H4 (cell line): ENCODE measurements at regions not wholly inside any gene's neighbourhood (a gene's known extent, or its start where the extent isn't known, plus 50 kb on each side); places are given as distances from the start of the nearest gene placed in this dataset.
"Not testable (repeated sequence)": the region's sequence is repeated elsewhere in the genome, so short reads cannot be mapped to it uniquely, and the experiment has no call there.

Experiments used
- DNase-seq: peaks from one replicate; pipeline ENCODE4 v3.0.0-alpha.2; 2015; ENCODE audit warnings: low spot score

DNA sequence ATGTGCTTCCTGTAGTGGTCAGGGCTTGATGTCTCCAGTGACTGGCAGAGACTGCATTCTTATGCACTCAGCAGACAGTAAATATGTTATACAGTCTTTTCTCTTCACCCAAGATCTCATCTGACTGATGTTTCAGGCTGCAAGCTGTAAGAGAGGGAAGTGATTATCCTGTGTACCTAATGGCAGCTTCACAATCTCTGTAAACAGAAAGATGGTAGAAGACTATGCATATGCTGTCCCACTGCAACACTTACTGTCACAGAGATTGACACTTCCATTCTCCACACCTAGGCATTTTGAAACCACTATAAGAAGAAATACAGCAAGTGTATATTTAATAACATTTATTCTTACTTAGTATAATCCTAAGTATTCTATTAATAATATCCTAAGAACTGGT is 97.6 kb upstream of the ANXA1 start:
- DNase-seq = no peak

DNA sequence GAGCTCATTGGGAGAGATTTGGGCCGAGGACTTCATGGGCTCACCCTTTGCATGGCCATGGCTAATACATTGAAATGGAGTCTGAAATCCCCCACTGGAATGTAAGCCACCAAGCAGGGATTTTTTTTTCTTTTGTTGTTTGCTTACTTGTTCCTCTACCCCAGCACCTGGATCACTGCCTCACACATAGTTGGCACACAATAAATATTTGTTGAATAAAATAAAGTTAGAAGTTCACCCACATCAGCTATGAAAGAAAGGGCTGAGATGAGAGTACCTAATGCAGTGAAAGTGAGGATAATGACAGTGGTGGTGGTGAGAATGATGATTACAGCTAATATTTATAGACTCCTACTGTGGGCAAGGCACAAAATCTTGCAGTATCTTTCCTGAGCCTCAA is 98.1 kb upstream of the ANXA1 start:
- no peak for DNase-seq

DNA sequence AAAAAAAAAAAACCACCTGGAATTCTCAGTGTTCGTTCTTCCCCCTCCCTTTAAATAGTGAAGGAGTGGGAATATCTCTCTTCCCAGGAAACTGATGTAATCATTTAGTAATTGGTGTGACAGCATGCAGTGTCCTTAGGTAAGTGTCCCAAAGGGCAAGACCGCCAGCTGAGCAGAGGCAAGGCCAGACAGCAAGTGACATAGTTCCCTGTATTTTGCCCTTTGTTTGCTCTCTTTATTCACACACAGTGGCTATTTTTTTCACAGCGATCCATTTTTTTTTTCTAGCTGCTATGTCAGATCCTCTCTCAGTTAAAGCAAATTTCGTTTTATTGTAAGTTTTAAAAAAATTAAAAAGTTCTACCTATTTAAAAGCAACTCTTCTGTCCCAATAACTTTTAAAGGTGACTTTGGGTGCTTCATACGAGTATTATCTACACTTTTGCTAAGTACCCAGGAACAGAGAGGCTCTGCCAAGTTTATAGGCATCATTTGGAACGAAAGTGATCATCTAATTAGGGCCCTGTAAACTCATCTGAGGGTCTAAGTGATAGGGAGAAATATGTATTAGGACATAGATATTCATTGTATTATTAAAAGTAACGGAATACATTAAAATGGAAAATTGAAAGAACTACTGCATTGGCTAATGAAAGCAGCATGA is 98.2 kb upstream of the ALDH1A1 start:
- DNase-seq = peak; percentile 20

DNA sequence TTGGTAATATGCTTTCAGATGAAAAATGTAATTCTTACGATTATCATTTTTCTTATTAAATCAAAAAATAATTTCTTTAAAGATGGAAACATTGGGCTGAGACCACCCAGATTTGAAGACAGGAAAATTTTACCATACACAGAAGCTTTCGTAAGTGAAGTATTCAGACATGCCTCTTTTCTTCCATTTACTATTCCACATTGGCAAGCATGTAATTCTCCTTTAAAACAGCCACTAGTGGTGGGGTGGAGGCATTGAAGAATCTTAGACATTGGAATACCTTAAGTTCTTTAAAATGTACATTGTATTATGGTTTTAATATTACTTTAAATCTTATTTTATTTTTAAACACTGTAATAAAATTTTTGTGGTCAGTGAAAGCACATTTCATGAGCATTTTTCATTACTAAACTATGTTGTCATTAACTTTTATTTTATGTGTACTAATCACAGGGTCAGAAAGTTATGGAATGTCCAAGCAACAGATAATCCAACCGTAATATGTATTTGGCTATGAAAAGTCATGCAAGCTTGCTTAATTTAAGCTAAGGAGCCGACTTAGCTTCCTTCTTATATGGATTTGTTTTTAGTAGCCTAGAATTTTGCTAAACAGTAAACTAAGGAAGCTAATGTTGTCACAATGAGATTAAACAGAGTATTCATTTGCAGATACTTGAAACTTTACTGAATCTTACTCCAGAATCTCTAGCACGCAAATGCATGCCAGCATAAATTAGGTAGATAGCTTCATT is 97.4 kb upstream of the ALDH1A1 start:
- DNase-seq = no peak

DNA sequence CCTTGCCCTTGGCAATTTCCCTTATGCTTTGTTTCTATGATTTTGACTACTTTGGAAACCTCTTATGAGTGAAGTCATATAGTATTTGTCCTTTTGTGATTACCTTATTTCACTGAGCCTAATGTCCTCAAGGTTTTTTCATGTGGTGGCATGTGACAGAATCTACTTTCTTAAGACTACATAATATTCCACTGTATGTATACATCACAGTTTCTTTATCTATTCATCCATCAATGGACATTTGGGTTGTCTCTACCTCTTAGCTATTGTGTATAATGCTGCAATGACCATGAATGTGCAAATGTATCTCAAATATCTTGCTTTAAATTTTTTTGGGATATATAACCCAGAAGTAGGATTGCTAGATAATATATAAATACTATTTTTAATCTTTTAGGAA is 96.4 kb upstream of the ALDH1A1 start:
- no peak for DNase-seq

DNA sequence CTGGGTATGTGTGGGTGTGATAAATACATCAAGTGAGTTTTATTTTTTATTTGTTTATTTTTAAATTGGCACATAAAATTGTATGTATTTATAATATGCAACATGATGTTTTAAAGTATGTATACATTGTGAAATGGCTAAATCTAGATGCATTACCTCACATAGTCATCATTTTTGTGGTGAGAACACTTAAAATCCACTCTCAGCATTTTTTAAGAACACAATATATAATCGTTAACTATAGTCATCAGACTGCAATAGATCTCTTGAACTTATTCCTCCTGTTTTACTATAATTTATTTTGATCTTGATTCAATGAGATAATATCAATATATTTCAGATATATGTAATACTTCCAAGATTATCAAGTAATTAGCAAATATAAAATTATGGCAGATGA is 93.9 kb upstream of the ALDH1A1 start:
- DNase-seq = no peak

DNA sequence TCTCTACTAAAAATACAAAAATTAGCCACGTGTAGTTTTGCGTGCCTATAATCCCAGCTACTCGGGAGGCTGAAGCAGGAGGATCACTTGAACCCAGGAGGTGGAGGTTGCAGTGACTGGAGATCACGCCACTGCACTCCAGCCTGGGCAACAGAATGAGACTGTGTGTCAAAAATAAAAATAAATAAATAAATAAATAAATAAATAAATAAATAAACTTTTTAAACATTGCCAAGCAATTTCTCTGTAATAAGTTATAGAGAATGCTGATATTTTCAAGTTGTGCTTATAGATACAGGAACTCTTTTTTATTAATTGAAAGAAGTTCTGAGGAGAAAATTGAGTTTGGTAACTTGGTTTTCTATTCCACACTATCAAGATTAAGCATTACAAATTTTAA is 91.9 kb upstream of the ALDH1A1 start:
- not testable (repeated sequence) for DNase-seq

DNA sequence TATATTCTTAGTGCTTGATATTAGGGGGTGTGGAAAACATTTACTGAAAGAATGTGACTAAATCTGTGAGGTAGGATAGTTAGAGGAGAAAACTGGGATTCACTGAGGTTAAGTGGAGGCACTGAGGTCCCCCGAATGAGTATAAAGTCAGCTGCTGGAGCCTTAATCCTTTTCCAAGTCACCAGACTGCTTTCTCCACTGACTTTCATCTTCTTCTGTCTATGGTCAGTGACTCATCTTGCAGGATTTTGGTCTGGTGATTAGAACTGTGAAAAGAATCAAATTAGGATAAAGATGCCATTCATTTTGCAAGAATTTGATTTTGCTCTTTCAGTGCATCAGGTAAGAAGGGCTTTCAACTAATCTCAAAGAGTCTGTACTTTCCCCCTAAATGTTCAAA is 89.3 kb upstream of the ALDH1A1 start:
- no peak for DNase-seq

DNA sequence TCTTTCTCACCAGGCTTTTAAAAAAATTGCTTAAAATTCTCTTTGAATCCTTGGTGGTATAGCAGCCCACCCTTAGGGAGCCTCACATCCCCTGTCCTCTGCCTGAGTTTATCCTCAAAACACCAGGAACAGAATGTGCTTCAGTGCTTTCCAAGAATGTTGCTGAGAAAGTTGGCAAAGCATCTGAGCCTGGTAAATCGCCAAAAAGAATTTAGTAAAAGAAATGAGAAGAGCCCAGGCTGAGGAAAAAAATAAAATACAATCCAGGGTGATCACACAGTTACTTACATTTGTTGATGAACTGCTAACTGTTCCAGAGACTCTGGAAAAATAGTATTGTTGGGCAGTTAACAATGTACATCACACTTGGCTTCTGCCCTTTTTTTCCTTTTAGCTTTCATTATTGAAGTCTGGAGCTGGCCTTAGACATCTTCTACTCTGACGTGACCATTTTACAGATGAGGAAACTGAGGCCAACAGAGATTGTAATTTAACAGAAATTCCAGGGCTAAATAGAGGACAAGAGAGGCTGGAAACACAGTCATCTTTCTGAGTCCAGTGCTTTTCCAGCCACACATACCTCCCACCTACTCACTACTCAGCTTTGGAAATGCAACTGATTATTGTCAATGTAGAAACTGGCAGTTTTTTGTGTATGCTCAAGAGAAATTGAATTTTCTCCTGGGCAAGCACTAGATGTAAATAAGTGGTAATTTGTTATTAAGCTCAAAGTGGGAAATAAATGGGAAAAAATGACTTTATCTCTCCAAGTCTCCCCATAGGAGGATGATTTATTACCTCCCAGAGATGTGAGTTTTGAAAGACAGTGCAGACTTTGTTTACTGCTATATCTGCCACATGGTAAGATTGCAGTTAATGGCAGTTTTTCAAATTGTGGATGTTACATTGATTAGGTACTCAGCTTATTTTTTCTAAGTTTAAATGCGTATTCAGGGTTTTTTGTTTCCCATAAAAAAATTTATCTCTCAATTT is 86.7 kb upstream of the ALDH1A1 start:
- DNase-seq = no peak

DNA sequence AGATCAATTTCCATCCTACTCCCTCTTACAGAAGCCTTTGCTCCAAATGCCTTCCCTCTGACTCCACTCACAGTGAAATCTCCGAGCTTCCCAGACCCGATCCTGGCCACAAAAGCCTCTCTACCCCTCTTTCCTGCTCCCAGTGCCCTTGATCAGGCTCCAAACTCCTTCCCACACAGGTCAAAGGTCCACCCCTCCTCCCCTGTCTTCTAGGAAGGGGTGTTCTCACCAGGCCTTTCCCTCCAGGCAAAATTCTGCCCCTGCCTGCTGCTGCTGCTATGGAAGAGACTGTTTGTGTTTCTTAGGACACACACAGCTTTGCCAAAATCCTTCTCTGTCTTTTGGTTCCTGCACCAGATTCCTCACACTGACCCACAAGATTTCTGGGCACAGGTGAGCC is 85.8 kb upstream of the ALDH1A1 start:
- DNase-seq = peak; percentile 21

DNA sequence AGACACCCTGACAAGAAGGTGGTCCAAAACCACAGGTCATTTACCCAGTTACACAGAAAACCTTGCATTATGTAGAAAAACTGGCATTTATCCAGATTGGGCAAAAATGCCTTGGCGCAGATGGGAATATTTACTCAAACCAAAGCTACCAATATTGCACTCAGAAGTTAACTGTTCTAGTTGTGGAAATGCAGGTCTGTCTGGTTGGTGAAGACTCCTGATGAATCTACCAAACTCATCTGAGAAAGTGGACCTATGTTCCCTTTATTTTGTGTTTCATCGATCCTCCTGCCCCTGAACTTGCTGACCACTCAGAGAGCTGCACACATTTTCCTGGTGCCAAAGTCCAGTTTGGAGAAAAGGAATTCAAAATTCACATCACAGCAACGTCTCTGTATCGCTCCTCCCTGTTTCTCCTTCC is 85.2 kb upstream of the ALDH1A1 start:
- no peak for DNase-seq

DNA sequence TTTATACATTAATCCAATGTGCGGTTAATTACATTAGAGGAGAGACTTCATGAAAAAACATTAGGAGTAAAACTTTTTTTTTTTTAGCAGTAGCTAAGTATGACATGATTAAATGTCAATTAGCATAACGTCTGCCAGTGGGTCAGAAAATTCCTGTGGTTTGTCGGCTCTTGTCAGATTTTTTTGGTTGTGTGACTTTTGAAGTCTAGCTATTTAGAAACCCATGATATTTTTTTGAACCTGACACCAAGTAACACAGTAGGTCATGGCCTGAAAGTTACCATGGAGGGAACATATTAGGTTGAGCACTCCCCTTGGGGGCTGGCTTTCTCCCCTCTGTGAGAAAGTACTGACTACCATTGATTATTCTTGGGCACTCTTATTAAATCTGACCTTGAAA is 84.8 kb upstream of the ALDH1A1 start:
- DNase-seq = no peak

DNA sequence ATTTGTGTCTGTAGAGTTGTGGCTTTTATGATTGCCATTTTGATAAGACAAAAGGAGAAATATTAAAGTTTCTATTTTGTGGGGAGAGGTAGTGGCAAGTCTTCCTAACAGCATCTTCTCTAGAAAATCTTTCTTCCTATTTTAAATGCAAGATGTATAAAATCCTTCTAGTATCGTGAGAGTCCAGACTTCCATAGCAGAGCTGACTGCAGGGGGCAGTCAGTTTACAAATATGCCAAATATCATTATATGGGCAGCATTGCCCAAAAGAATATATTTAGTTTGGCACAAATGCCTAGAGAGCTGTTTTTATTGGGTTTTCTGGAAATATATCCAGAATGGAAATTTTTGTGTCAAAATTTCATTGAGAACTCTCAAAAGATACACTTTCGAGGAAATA is 82.1 kb upstream of the ALDH1A1 start:
- no peak for DNase-seq

DNA sequence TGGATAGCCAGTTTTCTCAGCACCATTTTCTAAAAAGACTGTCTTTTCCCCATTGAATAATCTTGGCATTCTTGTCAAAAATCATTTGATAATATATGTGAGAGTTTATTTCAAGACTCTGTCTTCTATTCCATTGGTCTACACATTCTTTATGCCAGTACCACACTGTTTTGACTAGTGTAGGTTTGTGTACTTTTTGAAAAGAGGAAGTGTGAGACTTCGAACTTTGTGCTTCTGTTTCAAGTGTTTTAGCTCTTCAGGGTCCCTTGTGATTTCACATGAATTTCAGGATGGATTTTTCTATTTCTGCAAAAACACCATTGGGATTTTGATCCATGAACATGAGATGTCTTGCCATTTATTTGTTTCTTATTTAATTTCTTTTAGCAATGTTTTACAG is 78.5 kb upstream of the ALDH1A1 start:
- no peak for DNase-seq

DNA sequence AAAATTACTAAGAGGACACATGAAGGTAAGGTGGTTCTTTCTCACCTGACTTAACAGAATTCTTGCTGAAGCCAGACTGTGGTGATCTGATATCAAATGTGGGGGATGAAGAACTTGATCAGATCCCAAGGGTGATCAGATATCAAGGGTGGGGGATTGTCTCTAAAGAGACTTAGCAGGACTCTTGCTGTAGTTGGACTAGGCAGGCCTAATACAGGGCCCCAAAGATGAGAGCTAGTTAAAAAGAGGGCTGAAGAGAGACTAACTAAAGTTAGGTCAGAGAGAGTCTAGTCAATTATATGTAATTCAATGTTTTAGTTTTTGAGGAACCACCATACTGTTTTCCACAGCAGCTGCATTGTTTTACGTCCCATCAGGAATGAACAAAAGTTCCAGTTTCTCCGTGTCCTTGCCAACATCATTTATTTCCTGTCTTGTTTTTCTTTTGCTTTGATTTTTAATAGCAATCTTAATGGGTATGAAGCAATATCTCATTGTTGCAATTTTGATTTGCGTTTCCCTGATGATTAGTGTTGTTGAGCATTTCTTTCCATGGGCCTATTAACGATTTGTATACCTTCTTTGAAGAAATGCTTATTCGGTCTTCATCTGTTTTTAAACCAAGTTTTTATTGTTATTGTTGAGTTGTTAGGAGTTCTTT is 77.6 kb upstream of the ALDH1A1 start:
- no peak for DNase-seq

DNA sequence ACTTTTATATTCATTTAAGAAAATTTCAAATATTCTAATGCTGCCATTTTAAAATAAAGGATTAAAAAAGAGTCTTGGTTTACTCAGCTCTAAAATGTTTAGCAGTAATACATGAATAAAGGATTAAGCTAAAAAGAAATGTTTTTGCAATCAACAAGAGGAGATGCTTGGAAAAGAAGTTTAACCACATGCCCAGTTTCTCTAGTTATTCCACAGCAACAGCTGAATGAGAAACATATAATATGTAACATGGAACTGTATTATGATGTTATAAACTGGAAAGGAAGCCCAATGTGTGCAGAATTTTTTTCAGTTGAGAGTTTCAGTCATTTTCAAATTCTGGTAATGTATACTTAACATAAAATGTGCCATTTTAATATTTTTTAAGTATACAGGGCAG is 76.5 kb upstream of the ALDH1A1 start:
- no peak for DNase-seq

DNA sequence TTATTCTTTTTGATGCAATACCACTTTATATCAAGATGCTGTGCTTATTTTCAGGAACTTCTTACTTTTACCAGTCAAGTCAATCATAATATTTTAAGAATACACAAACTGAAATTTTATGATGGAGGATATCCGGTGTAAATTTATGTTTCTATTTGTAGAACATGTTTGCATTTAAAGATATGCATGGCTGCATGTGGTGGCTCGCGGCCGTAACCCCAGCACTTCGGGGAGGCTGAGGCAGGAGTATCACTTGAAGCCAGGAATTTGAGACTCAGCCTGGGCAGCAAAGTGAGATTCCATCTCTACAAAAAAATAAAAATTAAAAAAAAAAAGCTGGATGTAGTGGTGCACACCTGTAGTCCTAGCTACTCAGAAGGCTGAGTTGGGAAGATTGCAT is 73.5 kb upstream of the ALDH1A1 start:
- no peak for DNase-seq

DNA sequence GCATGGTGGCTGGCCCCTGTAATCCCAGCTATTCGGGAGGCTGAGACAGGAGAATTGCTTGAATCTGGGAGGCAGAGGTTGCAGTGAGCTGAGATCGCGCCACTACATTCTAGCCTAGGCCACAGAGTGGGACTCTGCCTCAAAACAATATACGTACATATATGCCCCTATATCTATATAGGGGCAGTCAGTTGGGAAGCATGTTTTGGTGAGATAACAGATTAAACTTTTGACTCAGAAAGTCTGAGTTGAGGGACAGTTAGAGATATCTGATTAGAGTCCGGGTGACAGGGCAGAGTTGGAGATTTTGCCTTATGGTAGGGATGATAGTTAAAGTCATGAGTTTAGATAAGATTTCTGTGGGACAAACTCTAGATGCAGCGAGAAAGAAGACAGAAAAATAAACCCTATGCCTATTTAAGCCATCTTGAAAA is 71.8 kb upstream of the ALDH1A1 start:
- no peak for DNase-seq

DNA sequence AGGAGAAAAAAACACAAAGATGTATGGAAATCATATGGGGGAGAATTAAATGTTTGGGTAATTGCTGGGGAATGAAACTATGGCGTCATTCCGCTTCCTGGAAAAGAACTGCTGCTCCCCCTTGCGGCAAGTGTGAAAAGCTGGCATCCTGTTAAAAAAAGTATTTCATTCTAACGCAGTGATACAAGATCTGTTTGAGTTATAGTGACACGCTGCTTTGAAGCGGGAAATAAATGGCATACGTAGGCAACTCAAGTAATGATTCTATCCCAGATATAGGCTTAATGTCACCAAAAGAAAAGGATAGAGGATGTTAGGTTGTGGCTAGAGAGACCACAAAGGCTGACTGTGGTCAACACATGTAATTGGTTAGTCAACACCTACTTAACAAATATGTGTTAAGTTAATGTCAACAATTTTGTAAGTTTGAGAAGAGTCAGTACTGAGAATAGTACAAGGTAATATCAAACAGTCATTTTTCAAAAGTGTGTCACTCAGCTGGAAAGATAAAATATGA is 70.2 kb upstream of the ALDH1A1 start:
- DNase-seq = peak; percentile 73

DNA sequence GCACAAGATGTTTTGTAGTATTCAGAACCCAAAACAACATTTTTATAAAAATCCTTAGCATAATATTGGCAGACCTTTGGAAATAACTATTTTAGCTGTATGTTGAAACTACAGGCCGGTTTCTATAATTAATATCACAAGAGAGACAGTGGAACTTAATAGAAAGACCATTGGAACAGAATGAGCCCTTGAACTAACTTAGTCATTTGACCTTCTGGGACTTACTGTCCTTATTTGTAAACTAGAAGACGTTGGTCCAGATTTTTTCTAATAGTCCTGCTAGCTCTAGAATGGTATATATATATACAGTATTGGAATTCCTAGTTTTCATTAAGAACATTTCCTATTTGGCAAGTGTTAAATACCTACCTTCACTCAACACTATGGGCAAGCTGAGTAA is 69.5 kb upstream of the ALDH1A1 start:
- no peak for DNase-seq

DNA sequence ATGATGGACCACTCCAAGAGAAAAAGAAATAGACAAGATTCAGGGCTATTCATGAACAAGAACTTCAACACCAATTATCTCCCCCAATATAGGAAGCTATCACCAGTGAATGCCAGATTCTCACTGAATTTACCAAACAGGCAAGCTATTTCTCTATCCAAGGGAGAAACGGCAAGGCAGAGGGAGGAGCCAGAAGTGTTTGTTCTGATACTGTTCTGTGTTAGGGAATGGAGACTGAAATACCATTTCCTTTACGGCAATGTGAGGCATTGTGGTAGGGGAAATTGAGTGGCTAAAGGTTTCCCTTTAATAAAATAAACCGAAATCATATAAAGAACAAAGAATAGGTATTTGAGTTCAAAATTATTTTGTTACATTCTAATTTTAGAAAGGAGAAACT is 68.0 kb upstream of the ALDH1A1 start:
- DNase-seq = no peak

DNA sequence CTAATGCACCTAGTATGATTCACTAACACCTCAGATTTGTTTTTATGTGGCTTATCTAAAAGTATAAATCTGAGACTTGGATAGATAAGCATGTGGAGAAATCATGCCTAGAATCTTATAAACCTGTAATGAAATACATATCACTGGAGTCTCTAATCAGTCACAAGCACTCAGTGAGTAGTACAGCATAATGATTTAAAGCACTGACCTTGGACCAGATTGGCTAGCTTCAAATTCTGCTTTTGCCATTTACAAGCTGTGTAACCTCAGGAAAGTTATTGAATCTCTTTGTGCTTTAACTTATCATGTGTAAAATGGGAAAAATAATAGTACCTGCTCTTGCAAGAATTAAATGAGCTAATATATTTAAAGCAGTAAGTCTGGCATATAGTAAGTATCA is 61.2 kb upstream of the ALDH1A1 start:
- DNase-seq = no peak
